ENCODE measurements at regions not wholly inside any gene's neighbourhood (a gene's known extent, or its start where the extent isn't known, plus 50 kb on each side); places are given as distances from the start of the nearest gene placed in this dataset.

DNA sequence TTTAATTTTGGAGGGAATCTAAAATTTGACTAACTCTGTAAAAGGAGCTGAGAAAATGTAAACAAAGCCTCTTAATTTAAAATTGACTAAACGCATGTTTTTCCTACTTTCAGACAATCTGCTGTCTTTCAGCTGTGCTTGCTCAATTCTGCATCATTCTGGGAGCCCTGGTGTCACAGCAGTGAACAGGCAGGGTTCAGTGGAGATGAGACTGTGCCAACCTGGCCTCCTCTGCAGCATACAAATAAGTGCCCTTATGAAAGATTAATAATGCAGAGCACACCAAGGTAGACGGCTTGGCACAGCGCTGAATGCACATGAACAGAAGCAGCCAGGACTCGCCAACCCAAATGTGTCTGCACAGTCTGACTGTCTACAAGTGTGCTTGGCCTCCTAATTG is 222.0 kb upstream of the CHAC2 start (continued):
- TF ChIP-seq, protein P1, sequence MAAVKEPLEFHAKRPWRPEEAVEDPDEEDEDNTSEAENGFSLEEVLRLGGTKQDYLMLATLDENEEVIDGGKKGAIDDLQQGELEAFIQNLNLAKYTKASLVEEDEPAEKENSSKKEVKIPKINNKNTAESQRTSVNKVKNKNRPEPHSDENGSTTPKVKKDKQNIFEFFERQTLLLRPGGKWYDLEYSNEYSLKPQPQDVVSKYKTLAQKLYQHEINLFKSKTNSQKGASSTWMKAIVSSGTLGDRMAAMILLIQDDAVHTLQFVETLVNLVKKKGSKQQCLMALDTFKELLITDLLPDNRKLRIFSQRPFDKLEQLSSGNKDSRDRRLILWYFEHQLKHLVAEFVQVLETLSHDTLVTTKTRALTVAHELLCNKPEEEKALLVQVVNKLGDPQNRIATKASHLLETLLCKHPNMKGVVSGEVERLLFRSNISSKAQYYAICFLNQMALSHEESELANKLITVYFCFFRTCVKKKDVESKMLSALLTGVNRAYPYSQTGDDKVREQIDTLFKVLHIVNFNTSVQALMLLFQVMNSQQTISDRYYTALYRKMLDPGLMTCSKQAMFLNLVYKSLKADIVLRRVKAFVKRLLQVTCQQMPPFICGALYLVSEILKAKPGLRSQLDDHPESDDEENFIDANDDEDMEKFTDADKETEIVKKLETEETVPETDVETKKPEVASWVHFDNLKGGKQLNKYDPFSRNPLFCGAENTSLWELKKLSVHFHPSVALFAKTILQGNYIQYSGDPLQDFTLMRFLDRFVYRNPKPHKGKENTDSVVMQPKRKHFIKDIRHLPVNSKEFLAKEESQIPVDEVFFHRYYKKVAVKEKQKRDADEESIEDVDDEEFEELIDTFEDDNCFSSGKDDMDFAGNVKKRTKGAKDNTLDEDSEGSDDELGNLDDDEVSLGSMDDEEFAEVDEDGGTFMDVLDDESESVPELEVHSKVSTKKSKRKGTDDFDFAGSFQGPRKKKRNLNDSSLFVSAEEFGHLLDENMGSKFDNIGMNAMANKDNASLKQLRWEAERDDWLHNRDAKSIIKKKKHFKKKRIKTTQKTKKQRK (IDR thresholded peaks at IDR 0.05; ENCODE audit: low read depth, low read length) = no peak
- TF ChIP-seq, protein P2, sequence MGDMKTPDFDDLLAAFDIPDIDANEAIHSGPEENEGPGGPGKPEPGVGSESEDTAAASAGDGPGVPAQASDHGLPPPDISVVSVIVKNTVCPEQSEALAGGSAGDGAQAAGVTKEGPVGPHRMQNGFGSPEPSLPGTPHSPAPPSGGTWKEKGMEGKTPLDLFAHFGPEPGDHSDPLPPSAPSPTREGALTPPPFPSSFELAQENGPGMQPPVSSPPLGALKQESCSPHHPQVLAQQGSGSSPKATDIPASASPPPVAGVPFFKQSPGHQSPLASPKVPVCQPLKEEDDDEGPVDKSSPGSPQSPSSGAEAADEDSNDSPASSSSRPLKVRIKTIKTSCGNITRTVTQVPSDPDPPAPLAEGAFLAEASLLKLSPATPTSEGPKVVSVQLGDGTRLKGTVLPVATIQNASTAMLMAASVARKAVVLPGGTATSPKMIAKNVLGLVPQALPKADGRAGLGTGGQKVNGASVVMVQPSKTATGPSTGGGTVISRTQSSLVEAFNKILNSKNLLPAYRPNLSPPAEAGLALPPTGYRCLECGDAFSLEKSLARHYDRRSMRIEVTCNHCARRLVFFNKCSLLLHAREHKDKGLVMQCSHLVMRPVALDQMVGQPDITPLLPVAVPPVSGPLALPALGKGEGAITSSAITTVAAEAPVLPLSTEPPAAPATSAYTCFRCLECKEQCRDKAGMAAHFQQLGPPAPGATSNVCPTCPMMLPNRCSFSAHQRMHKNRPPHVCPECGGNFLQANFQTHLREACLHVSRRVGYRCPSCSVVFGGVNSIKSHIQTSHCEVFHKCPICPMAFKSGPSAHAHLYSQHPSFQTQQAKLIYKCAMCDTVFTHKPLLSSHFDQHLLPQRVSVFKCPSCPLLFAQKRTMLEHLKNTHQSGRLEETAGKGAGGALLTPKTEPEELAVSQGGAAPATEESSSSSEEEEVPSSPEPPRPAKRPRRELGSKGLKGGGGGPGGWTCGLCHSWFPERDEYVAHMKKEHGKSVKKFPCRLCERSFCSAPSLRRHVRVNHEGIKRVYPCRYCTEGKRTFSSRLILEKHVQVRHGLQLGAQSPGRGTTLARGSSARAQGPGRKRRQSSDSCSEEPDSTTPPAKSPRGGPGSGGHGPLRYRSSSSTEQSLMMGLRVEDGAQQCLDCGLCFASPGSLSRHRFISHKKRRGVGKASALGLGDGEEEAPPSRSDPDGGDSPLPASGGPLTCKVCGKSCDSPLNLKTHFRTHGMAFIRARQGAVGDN (IDR thresholded peaks at IDR 0.05) = no peak
- TF ChIP-seq ZZZ3 (IDR thresholded peaks at IDR 0.05; ENCODE audit: control insufficient read depth, insufficient read length, low read depth) (no peak), KAT2A (conservative IDR thresholded peaks at IDR 0.05; ENCODE audit: control insufficient read depth, low read depth, low read length) (no peak), HDAC6 (IDR thresholded peaks at IDR 0.05; ENCODE audit: unreplicated experiment) (no peak), TAF1 (IDR thresholded peaks at IDR 0.05; ENCODE audit: borderline replicate concordance, low read depth, low read length) (no peak), TBL1XR1 (IDR thresholded peaks at IDR 0.05; ENCODE audit: low read depth, low read length) (no peak), TCF12 (IDR thresholded peaks at IDR 0.05; ENCODE audit: low read depth, low read length) (no peak)
